K562 (cell line): ENCODE measurements at regions not wholly inside any gene's neighbourhood (a gene's known extent, or its start where the extent isn't known, plus 50 kb on each side); places are given as distances from the start of the nearest gene placed in this dataset.

ENCODE experiments used
- RFX5 ChIP-seq: IDR thresholded peaks from 2 replicates; pipeline ENCODE4 v1.6.1; 2011; ENCODE audit warnings: low read depth, mild to moderate bottlenecking, improper control_type of control experiment, low read length
- TSC22D4 ChIP-seq: fragments of 450-650 bp; IDR thresholded peaks from 2 replicates; pipeline ENCODE4 v1.6.1; 2016; ENCODE audit warnings: missing genetic modification characterization, missing biosample characterization, control low read depth
- YY1 ChIP-seq, 3 experiments: IDR thresholded peaks; 2 replicates each; pipeline ENCODE4 v1.6.1; 2011; ENCODE audit warnings: low read length in 2 of 3, mild to moderate bottlenecking in 2 of 3, moderate library complexity in 2 of 3, borderline replicate concordance in 1 of 3, control low read depth in 1 of 3, low read depth in 1 of 3; ENCODE audit not compliant: insufficient read depth in 3 of 3, insufficient replicate concordance in 2 of 3, control insufficient read depth in 1 of 3, insufficient read length in 1 of 3; ENCODE audit errors: extremely low read depth in 1 of 3
- TF ChIP-seq, protein P1 (sequence below): sonication (generic); formaldehyde crosslinking; IDR thresholded peaks from 2 replicates; pipeline ENCODE4 v1.9.0; 2022; ENCODE audit warnings: mild to moderate bottlenecking, missing genetic modification reagents

- TF ChIP-seq, protein P1, sequence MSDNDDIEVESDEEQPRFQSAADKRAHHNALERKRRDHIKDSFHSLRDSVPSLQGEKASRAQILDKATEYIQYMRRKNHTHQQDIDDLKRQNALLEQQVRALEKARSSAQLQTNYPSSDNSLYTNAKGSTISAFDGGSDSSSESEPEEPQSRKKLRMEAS (CRISPR knock-in tag): no peak
- TF ChIP-seq TSC22D4 (no peak), RFX5 (no peak), YY1 (IDR thresholded peaks at IDR 0.05; ENCODE audit: borderline replicate concordance in 1 of 3, control insufficient read depth in 1 of 3, extremely low read depth in 1 of 3, insufficient read depth in 3 of 3, insufficient read length in 1 of 3, insufficient replicate concordance in 2 of 3, low read depth in 1 of 3, low read length in 2 of 3) (no peak)
These were observed 156.7 kb downstream of the DIPK2A start for GRCh38 chr3:144128108-144128892.
